ENCODE measurements at regions not wholly inside any gene's neighbourhood (a gene's known extent, or its start where the extent isn't known, plus 50 kb on each side); places are given as distances from the start of the nearest gene placed in this dataset.

DNA sequence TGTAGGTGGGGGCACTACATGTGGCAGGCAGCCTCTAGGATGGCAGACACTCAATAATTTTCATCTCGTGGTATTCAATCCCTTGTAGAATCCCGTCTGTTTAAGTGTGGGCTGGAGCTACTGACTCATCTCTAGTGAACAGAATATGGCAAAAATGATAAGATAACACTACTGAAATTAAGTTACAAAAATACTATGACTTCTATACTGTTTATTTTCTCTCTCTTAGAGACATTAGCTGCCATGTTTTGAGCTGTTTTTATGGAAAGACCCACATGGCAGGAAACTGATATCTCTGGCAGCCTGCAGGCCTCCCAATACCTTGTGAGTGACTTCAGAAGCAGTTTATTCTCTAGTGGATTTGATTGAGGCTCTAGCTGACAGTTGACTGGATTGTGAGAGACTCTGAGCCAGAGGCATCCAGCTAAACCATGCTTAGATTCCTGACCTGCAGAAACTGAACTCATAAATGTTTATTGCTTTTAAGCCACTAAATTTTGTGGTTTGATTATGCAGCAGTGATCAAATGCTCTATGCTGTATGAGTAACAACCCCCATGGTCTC is 298.8 kb upstream of the CTSO start:
- H3K79me2 ChIP-seq (ENCODE audit: control insufficient read depth, insufficient read depth, low read length), result no peaks in the 10 kb centered on the region
- no peaks in the 10 kb centered on the region for H3K9me3 ChIP-seq (ENCODE audit: control extremely low read depth in 1 of 3, control insufficient read depth in 2 of 3, insufficient read depth in 1 of 3, low read length in 2 of 3)
- intact Hi-C loops (cut with micrococcal nuclease), result no loop called here
- DNase-seq (no peak), ATAC-seq (ENCODE audit: low read depth) (no peak)
- H3K4me3 ChIP-seq (ENCODE audit: control extremely low read depth in 1 of 5, extremely low read depth in 1 of 5, insufficient read depth in 1 of 5, low read depth in 2 of 5, low read length in 4 of 5), result no peak overlapping the region
- TF ChIP-seq, protein P1, sequence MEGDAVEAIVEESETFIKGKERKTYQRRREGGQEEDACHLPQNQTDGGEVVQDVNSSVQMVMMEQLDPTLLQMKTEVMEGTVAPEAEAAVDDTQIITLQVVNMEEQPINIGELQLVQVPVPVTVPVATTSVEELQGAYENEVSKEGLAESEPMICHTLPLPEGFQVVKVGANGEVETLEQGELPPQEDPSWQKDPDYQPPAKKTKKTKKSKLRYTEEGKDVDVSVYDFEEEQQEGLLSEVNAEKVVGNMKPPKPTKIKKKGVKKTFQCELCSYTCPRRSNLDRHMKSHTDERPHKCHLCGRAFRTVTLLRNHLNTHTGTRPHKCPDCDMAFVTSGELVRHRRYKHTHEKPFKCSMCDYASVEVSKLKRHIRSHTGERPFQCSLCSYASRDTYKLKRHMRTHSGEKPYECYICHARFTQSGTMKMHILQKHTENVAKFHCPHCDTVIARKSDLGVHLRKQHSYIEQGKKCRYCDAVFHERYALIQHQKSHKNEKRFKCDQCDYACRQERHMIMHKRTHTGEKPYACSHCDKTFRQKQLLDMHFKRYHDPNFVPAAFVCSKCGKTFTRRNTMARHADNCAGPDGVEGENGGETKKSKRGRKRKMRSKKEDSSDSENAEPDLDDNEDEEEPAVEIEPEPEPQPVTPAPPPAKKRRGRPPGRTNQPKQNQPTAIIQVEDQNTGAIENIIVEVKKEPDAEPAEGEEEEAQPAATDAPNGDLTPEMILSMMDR (IDR thresholded peaks at IDR 0.05), result no peak
- no peak for TF ChIP-seq EZH2 (IDR thresholded peaks at IDR 0.05; ENCODE audit: borderline replicate concordance, insufficient read depth, low read depth, low read length, poor library complexity, severe bottlenecking)
- CTCF ChIA-PET, result no interaction called here
- no peaks in the 10 kb centered on the region for H4K20me1 ChIP-seq (ENCODE audit: control insufficient read depth, insufficient read depth, low read length, poor library complexity, severe bottlenecking)
- no CpG with 5 or more reads among the region's 2 CpGs for WGBS (ENCODE audit: insufficient coverage)
- H3K36me3 ChIP-seq (replicated peaks in 1 of 2; ENCODE audit: control extremely low read depth in 1 of 2, control insufficient read depth in 1 of 2, extremely low read depth in 1 of 2, insufficient read depth in 2 of 2, low read length in 1 of 2), result no peaks in the 10 kb centered on the region
- no peaks in the 10 kb centered on the region for H3K4me1 Mint-ChIP-seq
- no peak overlapping the region for H3K4me3 Mint-ChIP-seq
- peaks cover 2% of the 10 kb centered on the region for H3K9me3 Mint-ChIP-seq (ENCODE audit: insufficient read depth)
- H3K27me3 ChIP-seq (replicated peaks in 1 of 4; ENCODE audit: control extremely low read depth in 1 of 4, control insufficient read depth in 3 of 4, insufficient read depth in 4 of 4, low read length in 3 of 4), result no peaks in the 10 kb centered on the region
- POLR2A ChIA-PET, result no interaction called here
- no peak overlapping the region for H3K9ac ChIP-seq (ENCODE audit: low read length)
- H3K4me1 ChIP-seq (ENCODE audit: control insufficient read depth in 2 of 2, insufficient read depth in 2 of 2, low read length in 2 of 2), result no peaks in the 10 kb centered on the region
- no peaks in the 10 kb centered on the region for H3K27me3 Mint-ChIP-seq
- H3K27ac ChIP-seq (ENCODE audit: low read length in 2 of 2), result no peak overlapping the region
- H2AFZ ChIP-seq (ENCODE audit: insufficient read depth, low read depth, low read length, poor library complexity, severe bottlenecking), result no peak overlapping the region
- no peak overlapping the region for H3K4me2 ChIP-seq (replicated peaks; ENCODE audit: low read depth, low read length, poor library complexity, severe bottlenecking)
- no peak overlapping the region for H3K27ac Mint-ChIP-seq

DNA sequence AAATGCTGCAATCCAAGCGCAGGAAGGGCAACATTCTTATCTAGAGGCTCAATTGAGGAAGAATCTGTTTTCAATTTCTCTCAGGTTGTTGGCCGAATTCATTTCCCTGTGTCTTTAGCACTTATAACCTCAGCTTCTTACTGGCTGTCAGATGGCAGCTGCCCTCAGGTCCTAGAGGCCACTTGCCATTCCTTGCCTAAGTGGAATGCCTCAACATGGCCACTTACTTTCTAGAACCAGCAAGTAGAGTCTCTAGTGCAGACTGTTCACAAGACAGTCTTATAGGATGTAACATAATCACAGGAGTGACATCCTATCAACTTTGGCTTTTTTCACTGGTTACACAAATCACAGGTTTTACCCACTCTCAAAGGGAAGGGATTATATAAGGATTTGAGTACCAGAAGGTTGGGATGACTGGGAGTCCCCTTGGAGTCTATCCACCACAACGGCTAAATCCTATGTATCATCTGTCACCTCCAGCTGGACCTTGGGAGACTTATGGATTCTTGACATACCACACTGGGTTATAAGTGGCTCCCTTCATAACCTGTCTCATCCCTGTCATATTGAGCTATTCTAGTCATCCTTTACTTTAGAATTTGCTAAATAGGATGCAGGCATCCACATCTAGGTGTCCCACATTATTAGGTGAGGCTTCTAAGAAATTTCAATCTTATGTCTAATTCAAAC is 297.9 kb upstream of the CTSO start:
- Mint-ChIP-seq H3K4me3 (no peak overlapping the region), H3K27me3 (no peaks in the 10 kb centered on the region), H3K4me1 (no peaks in the 10 kb centered on the region), H3K9me3 (ENCODE audit: insufficient read depth) (peaks cover 2% of the 10 kb centered on the region), H3K27ac (no peak overlapping the region)
- DNase-seq, result no peak
- intact Hi-C loops (cut with micrococcal nuclease), result no loop called here
- H3K9me3 ChIP-seq (ENCODE audit: control extremely low read depth in 1 of 3, control insufficient read depth in 2 of 3, insufficient read depth in 1 of 3, low read length in 2 of 3), result no peaks in the 10 kb centered on the region
- no peak for TF ChIP-seq EZH2 (IDR thresholded peaks at IDR 0.05; ENCODE audit: borderline replicate concordance, insufficient read depth, low read depth, low read length, poor library complexity, severe bottlenecking)
- TF ChIP-seq, protein P1 (IDR thresholded peaks at IDR 0.05), result no peak
- H3K4me1 ChIP-seq (ENCODE audit: control insufficient read depth in 2 of 2, insufficient read depth in 2 of 2, low read length in 2 of 2), result no peaks in the 10 kb centered on the region
- no peak overlapping the region for H3K9ac ChIP-seq (ENCODE audit: low read length)
- H3K27ac ChIP-seq (ENCODE audit: low read length in 2 of 2), result no peak overlapping the region
- 100% methylated on average over 1 of the region's 3 CpGs for WGBS (ENCODE audit: insufficient coverage)
- ATAC-seq (ENCODE audit: low read depth), result no peak
- H4K20me1 ChIP-seq (ENCODE audit: control insufficient read depth, insufficient read depth, low read length, poor library complexity, severe bottlenecking), result no peaks in the 10 kb centered on the region
- H3K4me2 ChIP-seq (replicated peaks; ENCODE audit: low read depth, low read length, poor library complexity, severe bottlenecking), result no peak overlapping the region
- H3K27me3 ChIP-seq (replicated peaks in 1 of 4; ENCODE audit: control extremely low read depth in 1 of 4, control insufficient read depth in 3 of 4, insufficient read depth in 4 of 4, low read length in 3 of 4), result no peaks in the 10 kb centered on the region
- no peak overlapping the region for H2AFZ ChIP-seq (ENCODE audit: insufficient read depth, low read depth, low read length, poor library complexity, severe bottlenecking)
- ChIA-PET CTCF (no interaction called here), POLR2A (no interaction called here)
- no peaks in the 10 kb centered on the region for H3K36me3 ChIP-seq (replicated peaks in 1 of 2; ENCODE audit: control extremely low read depth in 1 of 2, control insufficient read depth in 1 of 2, extremely low read depth in 1 of 2, insufficient read depth in 2 of 2, low read length in 1 of 2)
- H3K4me3 ChIP-seq (ENCODE audit: control extremely low read depth in 1 of 5, extremely low read depth in 1 of 5, insufficient read depth in 1 of 5, low read depth in 2 of 5, low read length in 4 of 5), result no peak overlapping the region
- no peaks in the 10 kb centered on the region for H3K79me2 ChIP-seq (ENCODE audit: control insufficient read depth, insufficient read depth, low read length)

Measured in B cell (primary cell).